ENCODE measurements at regions not wholly inside any gene's neighbourhood (a gene's known extent, or its start where the extent isn't known, plus 50 kb on each side); places are given as distances from the start of the nearest gene placed in this dataset.

- TF ChIP-seq CTCF (conservative IDR thresholded peaks at IDR 0.05; ENCODE audit: low read depth), result no peak
- POLR2A ChIA-PET (ENCODE audit: low non-redundant PET), result no interaction called here
- DNase-seq (ENCODE audit: low spot score), result no peak
- no peak overlapping the region for H3K27ac ChIP-seq
- CTCF ChIA-PET, result interaction anchor here (0.5 to 2.3 kb wide), 6 partner anchors 23 to 564 kb away, joined by 3 to 9 read pairs (median 4); no protein-coding TSS in a partner anchor
Measured at GRCh38 chr5:138702166-138703077, 50.8 kb upstream of the CTNNA1 start.

GRCh38 chr5:138701678-138702077 lies 51.5 kb upstream of the CTNNA1 start:
- CTCF ChIA-PET, result interaction anchor here (0.5 to 2.3 kb wide), 4 partner anchors 23 to 564 kb away, joined by 3 to 9 read pairs (median 4); no protein-coding TSS in a partner anchor

GRCh38 chr5:138700581-138701362 lies 52.5 kb upstream of the CTNNA1 start:
- ChIA-PET CTCF (no interaction called here), POLR2A (ENCODE audit: low non-redundant PET) (no interaction called here)
- no peak for DNase-seq (ENCODE audit: low spot score)
- TF ChIP-seq CTCF (conservative IDR thresholded peaks at IDR 0.05; ENCODE audit: low read depth), result no peak
- no peak overlapping the region for H3K27ac ChIP-seq

More at GRCh38 chr5:138701678-138702077, 51.5 kb upstream of the CTNNA1 start:
- no peak overlapping the region for H3K27ac ChIP-seq
- POLR2A ChIA-PET (ENCODE audit: low non-redundant PET), result no interaction called here
- no peak for TF ChIP-seq CTCF (conservative IDR thresholded peaks at IDR 0.05; ENCODE audit: low read depth)
- DNase-seq (ENCODE audit: low spot score), result no peak

- no peak for DNase-seq (ENCODE audit: low spot score)
- ChIA-PET CTCF (interaction anchor here (1.4 to 1.5 kb wide), 2 partner anchors 26 to 120 kb away, joined by 3 to 4 read pairs; no protein-coding TSS in a partner anchor), POLR2A (ENCODE audit: low non-redundant PET) (no interaction called here)
- H3K27ac ChIP-seq, result no peak overlapping the region
- TF ChIP-seq CTCF (conservative IDR thresholded peaks at IDR 0.05; ENCODE audit: low read depth), result no peak
Measured at GRCh38 chr5:138699482-138699881, 53.7 kb upstream of the CTNNA1 start.

- TF ChIP-seq CTCF (conservative IDR thresholded peaks at IDR 0.05; ENCODE audit: low read depth), result no peak
- CTCF ChIA-PET, result interaction anchor here (1.4 to 1.5 kb wide), 2 partner anchors 27 to 119 kb away, joined by 3 to 4 read pairs; no protein-coding TSS in a partner anchor
- no peak overlapping the region for H3K27ac ChIP-seq
- POLR2A ChIA-PET (ENCODE audit: low non-redundant PET), result no interaction called here
- no peak for DNase-seq (ENCODE audit: low spot score)
Measured at GRCh38 chr5:138698713-138699112, 54.5 kb upstream of the CTNNA1 start.

- no peak overlapping the region for H3K27ac ChIP-seq
- DNase-seq (ENCODE audit: low spot score), result no peak
- CTCF ChIA-PET, result interaction anchor here (0.6 kb wide), 1 partner anchor 462 kb away, joined by 3 read pairs; no protein-coding TSS in a partner anchor
- POLR2A ChIA-PET (ENCODE audit: low non-redundant PET), result no interaction called here
- TF ChIP-seq CTCF (conservative IDR thresholded peaks at IDR 0.05; ENCODE audit: low read depth), result no peak
Measured at GRCh38 chr5:138697720-138698360, 55.4 kb upstream of the CTNNA1 start.
